Stimulated activated CD8-positive, alpha-beta memory T cell treated with anti-CD3 and anti-CD28 coated beads, Interleukin-7, amount 100 ng/mL, for 1 hour (primary cell): ENCODE measurements at regions not wholly inside any gene's neighbourhood (a gene's known extent, or its start where the extent isn't known, plus 50 kb on each side); places are given as distances from the start of the nearest gene placed in this dataset.

Source experiments
- DNase-seq, 2 donors: peaks; one replicate each; pipeline ENCODE4 v3.0.0-alpha.2; 2020; ENCODE audit warnings: low read depth in 2 of 2

- no peak for DNase-seq
Observed at GRCh38 chr7:136179154-136179553, 202.0 kb upstream of the MTPN start.

- DNase-seq = no peak
Observed at GRCh38 chr7:136174477-136175125, 197.4 kb upstream of the MTPN start.

DNA sequence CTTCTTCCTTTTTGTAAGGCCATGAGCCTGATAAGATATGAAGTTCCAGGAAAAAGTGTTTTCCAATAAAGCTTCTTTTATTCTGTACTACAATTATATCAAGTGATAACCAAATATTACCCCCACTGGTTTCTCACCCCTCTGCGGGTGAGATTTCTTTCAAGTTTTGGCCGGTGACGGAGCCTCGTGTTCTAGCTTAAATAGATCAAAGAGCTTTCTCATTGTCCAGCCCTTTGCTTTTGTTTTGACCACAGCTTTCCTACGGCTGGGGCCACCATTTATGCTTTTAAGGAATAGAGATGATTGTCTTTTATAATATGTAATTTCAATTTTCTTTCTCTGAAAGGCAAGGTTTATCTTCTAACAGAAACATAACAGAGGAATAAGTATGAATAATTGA lies 196.7 kb upstream of the MTPN start:
- DNase-seq = no peak

DNA sequence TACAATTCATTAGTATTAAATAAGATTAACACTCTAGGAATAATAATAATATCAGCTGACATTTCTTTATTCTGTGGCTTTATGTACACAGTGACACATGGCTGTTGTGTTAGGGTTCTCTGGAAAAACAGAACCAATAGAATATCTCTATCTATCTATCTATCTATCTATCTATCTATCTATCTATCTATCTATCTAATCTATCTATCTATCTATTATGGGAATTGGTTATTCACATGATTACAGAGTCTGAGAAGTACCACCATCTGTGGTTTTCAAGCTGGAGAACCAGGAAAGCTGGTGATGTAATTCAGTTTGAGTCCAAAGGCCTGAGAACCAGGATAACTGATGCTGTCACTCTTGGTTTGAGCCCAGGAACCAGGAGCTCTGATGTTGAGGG lies 194.1 kb upstream of the MTPN start:
- DNase-seq = no peak

DNA sequence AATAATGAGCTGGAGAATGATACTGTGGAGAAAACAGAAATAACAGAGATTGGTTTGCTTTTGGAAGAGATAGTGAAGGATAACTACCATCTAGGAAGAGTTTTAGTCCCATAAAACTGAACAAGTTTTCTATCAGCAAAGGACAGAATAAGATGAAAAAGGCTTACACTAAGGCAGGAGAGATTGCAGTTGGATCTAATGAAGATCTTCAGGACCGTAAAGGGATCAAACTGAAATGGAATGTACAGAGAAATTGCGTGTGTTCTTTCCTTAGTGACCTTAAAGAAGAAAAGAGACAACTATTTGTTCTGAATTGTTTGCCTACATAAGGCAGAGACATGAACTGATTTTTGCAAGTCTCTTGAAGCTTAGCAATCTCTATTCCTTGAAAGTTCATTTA lies 191.7 kb upstream of the MTPN start:
- DNase-seq = no peak

DNA sequence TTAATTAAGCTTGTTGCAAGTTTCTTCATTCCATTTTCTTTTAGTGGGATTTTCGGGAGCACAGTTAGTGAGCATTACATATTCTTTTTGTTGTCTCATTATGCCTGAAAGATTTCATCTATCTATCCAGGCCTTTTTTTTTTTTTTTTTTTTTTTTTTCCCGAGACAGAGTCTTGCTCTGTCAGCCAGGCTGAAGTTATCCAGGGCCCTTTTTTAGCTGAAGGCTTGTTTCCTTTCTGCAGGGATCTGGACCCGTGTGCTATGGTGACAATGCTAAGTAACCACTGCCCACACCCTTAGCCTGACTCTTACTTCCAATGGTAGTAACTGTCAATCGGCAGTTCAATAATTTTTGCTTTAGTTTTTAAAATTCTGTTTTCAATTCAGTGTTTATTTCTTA lies 190.8 kb upstream of the MTPN start:
- DNase-seq = no peak

- DNase-seq = no peak
Observed at GRCh38 chr7:136166521-136166920, 189.4 kb upstream of the MTPN start.

GRCh38 chr7:136163340-136163801 lies 186.2 kb upstream of the MTPN start:
- no peak for DNase-seq

DNA sequence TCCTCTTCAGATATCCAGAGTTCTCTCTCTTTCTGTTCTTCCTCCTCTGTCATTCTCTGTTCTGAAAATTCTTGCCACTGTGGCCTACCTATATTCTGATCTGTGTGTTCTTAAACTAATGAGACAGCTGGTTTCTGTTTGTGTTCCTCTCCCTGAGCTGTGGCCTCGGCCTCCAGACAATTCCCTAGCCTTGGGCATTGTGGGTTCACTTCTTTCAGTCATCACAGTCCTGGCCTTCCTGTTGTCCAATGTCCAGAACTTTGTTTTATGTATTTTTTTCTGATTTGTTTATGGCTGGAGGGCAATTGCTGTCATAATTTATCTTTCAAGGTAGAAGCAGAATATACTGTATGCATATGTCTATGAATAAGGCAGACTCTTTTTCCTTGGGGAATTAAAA lies 173.2 kb upstream of the MTPN start:
- DNase-seq = no peak

DNA sequence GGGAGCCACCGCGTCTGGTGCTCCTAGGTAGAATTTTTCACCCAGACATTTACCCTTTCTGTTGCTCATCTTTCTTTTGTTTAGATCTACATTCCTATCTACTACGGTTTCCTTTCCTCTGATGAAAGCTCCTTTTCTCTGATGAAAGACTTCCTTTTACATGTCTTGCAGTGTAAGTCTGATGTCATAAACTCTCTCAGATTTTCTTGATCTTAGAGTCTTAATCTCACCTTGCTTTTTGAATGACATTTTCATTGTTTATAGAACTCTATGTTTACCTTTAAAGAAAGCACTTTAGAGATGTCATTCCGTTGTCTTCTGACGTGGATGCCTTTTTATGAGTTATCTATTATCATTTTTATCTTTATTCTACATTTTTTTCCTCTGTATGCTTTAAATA lies 171.8 kb upstream of the MTPN start:
- DNase-seq = no peak

- no peak for DNase-seq
Observed at GRCh38 chr7:136146925-136147324, 169.8 kb upstream of the MTPN start.

GRCh38 chr7:136144182-136144581 lies 167.0 kb upstream of the MTPN start:
- DNase-seq = no peak

- no peak for DNase-seq
Observed at GRCh38 chr7:136143271-136143670, 166.1 kb upstream of the MTPN start.

DNA sequence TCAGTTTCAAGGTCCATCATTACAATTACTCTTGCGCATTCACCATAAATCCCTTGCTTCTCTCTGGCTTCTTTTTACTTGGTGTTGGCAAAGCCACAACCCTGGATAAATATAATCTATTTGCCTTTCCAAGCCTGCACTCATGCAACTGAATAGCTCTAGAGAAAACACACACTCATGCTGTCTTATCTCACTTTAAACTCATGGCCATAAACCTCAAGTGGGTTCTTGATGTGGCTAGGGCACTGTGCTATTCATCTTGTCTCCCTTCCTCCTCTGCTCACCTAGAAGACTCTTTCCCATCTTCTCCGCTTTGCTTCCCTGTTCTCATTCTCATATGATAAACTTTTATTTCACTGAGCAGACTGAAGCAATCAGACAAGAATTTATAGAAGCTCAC lies 165.4 kb upstream of the MTPN start:
- no peak for DNase-seq

DNA sequence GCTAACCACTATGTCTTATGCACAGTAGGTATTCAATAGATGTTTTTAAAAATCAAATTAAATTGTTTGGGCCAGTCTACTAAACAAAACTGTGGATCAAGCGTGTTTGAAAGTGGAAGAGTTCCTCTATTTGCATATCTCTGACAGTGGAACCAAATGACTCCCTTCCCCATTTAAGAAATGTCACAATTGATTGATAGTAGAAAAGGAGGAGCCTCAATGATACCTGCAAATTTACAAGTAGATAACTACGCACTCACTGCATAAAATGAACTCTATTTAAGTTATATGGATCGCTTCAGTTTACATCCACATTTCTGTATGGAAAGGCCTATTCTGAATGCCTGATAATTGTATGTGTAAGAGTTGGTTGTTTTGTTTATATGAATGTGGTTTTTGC lies 163.3 kb upstream of the MTPN start:
- DNase-seq = no peak

DNA sequence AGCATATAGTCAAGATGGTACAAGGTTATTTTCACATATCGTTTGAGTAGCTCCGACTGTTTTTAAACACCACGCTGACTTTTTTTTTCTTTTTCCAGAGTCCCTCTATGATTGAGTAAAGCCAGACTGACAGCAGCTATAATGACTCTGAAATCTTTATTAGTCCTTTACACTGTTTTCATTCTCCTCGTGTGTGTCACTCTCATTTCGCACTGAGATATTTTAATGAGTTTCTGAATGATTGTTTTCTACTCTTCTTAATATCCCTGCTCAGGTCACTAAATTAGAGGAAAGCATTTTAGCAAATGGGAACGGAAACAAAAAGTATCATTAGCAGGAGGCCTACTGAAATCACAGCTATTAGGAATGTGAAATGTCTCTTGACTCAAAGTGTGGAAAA lies 162.3 kb upstream of the MTPN start:
- DNase-seq = no peak

DNA sequence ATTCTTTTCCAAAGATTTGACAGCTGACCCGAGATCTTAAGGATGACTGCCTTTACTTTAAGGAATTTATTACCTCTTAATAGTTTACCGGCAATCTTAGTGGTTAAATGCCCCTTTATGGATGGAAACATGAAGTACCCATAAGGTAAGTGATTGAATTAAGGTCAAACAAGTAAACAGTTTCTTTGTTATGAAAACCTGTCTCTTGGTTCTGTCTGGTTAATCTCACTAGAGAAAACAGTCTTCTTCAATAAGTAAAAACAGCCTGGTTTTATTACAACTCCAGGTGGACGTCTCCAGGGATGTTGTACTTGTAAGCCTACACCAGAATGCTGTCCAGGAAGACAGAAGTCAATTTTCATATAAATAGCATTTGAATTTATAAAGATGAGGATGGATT lies 161.8 kb upstream of the MTPN start:
- DNase-seq = no peak

GRCh38 chr7:136136906-136137454 lies 159.8 kb upstream of the MTPN start:
- DNase-seq = no peak

GRCh38 chr7:136134503-136134902 lies 157.3 kb upstream of the MTPN start:
- DNase-seq = no peak

DNA sequence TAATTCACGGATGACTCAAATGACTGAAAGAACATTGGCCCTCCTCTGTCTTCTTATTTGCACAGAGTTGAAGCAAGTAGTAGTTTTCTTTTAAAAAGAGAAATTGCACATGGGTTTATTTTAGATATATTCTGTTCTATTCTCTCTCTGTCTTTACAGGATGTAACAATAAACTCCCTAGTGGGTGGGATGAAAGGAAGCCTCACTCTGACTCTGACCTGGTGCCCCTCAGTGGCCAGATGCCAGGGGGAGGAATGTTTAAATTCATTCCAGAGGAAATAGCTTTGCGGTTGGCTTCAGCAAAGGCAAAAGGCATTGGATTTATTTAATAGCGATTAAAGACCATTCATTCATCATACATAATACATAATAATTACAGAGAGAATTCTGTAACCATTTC lies 156.4 kb upstream of the MTPN start:
- DNase-seq = no peak

DNA sequence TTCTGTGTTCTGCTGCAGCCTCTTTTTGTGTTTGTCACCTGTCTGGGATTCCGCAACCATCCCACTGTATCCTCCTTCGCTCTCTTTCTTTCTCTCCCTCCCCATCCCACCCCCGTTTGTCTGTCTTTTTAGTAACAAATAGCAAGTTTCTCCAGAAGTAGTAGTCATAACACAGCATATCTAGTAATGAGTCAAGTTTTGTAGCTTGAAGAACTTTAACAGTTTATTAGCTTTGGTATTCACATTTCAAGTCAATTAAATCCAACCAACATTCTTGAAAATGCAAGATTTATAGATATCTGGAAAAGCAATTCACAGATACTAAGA lies 154.1 kb upstream of the MTPN start:
- no peak for DNase-seq

- no peak for DNase-seq
Observed at GRCh38 chr7:136130511-136131303, 153.5 kb upstream of the MTPN start.

DNA sequence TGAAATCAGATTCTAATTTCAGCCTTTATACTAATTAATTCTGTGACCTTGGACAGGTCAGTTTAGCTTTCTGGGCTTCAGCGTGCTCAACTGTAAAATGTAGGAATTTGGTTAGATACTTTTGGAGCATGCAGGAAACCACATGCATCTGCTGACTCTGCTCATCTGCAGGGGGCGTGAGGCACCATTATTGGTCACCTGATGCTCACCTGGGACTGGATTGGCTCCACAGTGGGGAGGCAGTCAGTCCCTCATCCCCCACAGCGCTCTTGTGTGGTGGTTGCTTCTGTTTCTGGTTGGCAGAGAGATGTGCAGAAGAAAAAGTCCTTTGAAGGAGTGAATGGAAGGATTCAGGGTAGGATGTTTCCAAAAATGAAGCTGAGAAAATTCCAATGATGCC lies 150.9 kb upstream of the MTPN start:
- no peak for DNase-seq
